ENCODE measurements at regions not wholly inside any gene's neighbourhood (a gene's known extent, or its start where the extent isn't known, plus 50 kb on each side); places are given as distances from the start of the nearest gene placed in this dataset.
A peak's percentile ranks its signal among the peaks of the same experiment; 100 is the strongest.
"Not testable (repeated sequence)": the region's sequence is repeated elsewhere in the genome, so short reads cannot be mapped to it uniquely, and the experiment has no call there.

DNA sequence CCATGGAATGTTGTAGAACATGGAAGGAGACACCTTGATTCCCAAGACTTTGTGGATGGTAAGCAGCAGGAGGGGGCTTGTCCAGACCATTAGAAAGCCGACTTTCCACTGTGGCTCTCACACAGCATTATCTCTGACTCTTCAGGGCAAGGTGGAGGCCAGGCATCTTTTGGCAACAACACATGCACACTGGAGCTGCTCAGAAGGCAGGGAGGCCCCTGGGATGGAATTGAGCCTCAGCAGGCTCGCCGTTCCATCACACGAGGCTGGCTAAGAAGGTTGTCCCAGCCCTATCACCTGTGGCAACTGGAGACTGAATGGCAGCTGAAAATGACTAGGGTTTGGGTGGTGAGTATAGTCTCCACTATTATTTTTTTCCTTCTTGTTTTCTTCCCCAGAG, 76.3 kb upstream of the TMEM45B start:
- intact Hi-C loops (cut with DNase I) = no loop called here
- ATAC-seq (ENCODE audit: poor library complexity) = no peak
- no peak for DNase-seq

DNA sequence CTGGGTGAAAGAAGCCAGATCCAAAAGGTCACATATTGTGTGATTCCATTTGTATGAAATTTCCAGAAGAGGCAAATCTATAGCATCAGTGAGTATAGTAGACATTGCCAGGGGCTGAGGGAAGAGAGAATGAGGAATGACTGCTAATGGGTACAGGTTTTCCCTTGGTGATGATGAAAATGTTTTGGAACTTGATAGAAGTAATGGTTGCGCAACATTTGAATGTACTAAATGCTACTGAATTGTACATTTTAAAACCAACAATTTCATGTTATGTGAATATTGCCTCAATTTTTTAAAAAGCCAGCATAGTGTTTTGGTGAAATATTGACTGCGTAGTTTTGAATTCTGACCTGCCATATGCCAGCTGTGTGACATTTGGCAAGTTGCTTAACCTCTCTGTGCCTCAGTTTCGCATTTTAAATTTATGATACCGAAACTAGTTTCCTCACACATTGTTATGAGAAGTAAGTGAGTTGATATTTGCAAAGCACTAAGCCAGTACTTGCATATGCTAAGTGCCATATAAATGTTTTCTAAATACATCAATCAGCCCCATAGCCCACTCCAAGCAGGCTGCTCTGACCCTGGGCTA, 75.4 kb upstream of the TMEM45B start:
- intact Hi-C loops (cut with DNase I) = no loop called here
- ATAC-seq (ENCODE audit: poor library complexity) (no peak), DNase-seq (no peak)

DNA sequence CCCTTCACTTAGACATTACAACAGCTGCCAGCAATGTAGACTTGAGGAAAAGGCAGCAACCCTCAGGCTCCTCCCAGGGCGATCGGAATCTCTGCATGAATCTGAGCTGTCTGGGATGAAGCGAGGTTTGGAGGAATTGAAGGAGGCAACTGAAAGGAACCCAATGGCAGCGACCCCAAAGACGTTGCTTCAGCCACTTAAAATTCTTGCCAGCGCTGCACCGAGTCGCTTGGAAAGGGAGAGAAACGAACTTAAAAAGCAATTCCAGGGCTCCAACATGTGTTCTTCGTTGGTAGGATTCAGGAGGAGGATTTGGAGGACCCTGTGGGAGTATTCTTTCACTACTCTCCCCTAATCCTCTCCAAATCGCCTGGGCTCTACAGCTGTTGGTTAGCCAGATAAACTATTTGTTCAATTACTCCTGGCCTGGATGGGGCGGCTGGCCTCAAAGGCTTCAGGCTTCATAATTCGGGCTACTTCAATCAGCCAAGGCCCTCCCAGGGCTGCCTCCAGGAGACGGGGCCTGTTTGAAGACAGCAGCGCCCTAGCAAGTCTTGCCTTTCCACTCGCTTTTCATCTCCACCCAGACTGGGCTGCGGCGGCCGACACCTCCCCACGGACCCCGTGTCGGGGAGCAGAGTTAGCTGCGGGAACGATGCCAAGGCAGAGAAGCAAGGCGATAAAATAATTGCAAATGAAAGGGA, 72.4 kb upstream of the TMEM45B start:
- no peak for DNase-seq
- no peak for ATAC-seq (ENCODE audit: poor library complexity)
- intact Hi-C loops (cut with DNase I) = no loop called here

DNA sequence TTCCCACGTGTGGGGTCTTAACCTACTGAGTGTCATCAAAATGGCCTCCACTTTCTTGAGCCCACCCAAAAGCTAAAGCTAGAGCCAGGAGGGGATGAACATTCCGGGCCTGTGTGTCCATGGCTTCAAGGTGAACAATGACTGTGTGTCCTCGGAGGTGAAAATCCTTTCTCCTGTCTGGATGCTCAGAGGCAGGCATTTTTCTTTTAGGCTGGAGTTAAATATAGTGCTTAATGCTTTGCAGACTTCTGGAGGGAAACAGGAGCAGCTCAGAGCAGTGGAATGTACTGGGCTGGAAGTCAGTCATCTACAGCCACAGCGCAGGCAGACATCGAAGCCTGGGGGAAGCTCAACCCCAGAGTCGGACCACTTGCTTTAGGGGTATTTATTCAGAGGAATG, 68.6 kb upstream of the TMEM45B start:
- DNase-seq (no peak), ATAC-seq (ENCODE audit: poor library complexity) (no peak)
- intact Hi-C loops (cut with DNase I) = no loop called here

DNA sequence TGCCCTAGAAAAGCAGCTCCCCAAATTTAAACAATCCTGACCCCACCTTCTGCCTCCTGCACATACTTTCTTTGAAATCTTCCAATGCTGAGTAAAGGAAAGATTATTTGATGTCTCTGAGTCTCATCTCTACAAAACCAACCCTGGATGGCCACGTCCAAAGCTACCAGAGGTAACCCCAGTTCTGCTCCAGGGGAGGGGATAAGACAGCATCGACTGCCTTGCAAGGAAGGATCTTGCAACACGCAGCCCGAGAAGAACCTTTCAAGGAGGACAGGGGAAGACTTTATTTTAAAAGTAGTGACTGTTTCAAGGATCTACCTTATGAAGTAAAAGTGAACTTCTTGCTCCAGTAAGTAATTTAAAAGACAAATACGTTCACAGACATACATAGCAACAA, 66.5 kb upstream of the TMEM45B start:
- intact Hi-C loops (cut with DNase I) = no loop called here
- DNase-seq (no peak), ATAC-seq (ENCODE audit: poor library complexity) (no peak)

DNA sequence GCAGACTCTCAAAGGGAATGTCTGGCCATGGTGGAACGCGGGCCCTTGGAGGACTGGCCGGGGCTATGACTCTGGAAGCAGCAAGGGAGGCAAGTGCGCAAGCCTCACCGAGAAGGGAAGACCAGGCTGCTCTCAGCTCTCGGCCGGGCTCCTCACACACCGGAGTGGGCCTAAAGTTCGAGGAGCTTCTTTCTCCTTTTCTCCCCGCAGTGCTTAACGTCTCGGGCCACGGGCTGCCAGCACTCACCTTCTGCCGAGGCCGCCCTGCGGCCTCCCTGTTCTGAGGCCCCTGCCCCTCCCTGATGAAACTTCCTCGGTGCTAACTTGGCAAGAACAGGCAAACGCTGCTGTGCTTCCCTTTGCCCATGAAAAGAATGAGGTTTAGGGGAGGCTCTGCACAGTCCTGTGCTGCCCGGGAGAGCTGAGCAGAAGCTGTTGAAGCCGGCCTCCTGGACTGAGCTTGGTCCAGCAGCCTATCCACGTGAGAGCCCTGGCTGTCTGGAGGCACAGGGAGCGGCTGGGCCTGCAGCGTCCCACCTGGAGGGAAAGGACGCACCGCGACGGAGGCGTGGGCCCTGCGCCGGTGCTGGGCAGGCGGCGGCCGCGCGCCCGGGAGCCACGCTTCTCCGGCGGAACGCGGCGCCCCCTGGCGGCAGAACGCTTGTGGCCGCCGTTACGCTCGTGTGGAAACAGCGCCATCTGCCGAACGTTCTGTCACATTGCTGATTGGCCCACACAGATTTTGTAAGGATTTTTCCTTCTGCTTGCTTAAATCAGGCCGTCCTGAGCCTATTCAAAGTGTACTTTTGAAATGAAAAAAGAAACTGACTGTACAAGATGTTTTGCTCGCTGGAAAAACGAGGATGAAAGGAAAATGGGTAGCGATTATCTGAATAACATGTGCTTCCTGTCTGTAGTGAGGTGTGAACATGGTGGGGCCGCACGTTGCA, 65.0 kb upstream of the TMEM45B start:
- intact Hi-C loops (cut with DNase I) = loop anchor here (10.0 kb wide), 1 partner anchor 386 kb away; no protein-coding TSS in a partner anchor
- ATAC-seq (ENCODE audit: poor library complexity) = peak; percentile 96
- DNase-seq = peak; percentile 83

DNA sequence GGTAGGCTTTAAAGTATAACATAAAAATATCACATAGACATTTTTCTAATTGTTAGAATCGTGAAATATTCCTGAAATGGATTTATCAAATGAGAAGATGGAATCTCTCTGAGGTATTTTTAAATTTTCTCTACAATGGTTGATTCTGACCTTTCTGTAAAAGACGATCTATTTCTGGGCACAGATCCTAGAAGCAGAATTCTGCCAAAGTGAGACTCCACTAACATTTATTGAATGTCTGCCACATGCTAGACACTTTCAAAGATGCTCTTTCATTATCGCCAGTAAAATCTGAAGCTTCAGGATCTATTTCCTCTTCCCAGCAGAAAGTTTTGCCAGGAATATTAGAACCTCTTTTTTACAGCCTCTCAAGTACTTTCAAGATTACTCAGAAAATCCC, 64.1 kb upstream of the TMEM45B start:
- no peak for ATAC-seq (ENCODE audit: poor library complexity)
- no peak for DNase-seq
- intact Hi-C loops (cut with DNase I) = loop anchor here (10.0 kb wide), 1 partner anchor 387 kb away; no protein-coding TSS in a partner anchor

DNA sequence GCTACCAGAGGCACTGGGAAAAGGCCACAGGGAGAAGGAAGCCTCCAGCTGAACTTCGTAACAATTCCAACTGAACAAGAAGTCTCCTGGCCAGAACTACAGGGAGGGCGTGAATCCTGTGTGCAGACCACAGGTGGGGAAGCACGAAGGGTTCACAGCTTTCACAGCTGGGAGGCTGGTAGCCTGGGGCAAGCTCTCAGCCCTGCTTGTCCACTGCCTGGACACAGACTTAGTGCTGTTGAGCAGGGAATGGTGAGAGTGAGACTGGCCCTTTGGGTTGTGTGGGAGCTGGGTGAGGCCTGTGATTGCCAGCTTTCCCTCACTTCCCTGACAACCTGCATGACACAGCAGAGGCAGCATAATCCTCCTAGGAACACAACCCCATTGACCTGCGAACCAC, 52.1 kb upstream of the TMEM45B start:
- ATAC-seq (ENCODE audit: poor library complexity); DNase-seq; intact Hi-C loops (cut with DNase I): not testable (repeated sequence)

DNA sequence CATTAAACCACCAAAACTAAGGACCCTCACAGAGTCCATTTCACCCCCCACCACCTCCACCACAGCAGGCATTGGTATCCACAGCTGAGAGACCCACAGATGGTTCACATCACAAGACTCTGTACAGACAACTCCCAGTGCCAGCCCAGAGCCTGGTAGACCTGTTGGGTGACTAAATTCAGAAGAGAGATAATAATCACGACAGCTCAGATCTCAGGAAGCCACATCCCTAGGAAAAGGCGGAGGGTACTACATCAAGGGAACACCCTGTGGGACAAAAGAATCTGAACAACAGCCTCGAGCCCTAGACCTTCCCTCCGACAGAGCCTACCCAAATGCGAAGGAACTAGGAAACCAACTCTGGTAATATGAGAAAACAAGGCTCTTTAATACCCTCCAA, 51.4 kb upstream of the TMEM45B start:
- DNase-seq; intact Hi-C loops (cut with DNase I); ATAC-seq (ENCODE audit: poor library complexity): not testable (repeated sequence)
